K562 (cell line): ENCODE measurements at regions not wholly inside any gene's neighbourhood (a gene's known extent, or its start where the extent isn't known, plus 50 kb on each side); places are given as distances from the start of the nearest gene placed in this dataset.

ENCODE experiments used
- BHLHE40 ChIP-seq: IDR thresholded peaks from 2 replicates; pipeline ENCODE4 v1.6.1; 2011; ENCODE audit warnings: low read length, improper control_type of control experiment
- CEBPB ChIP-seq: fragments of 450-650 bp; IDR thresholded peaks from 2 replicates; pipeline ENCODE4 v1.6.1; 2016; ENCODE audit warnings: missing genetic modification characterization, missing compliant biosample characterization
- NR1H2 ChIP-seq: sonication (generic); formaldehyde crosslinking; IDR thresholded peaks from 2 replicates; pipeline ENCODE4 v1.4.0; 2020; ENCODE audit warnings: mild to moderate bottlenecking, missing genetic modification reagents
- SETDB1 ChIP-seq: IDR thresholded peaks from one replicate; pipeline ENCODE4 v1.6.1; 2012; ENCODE audit warnings: low read length, control low read depth, inconsistent platforms
- ZNF24 ChIP-seq: fragments of 450-650 bp; IDR thresholded peaks from 2 replicates; pipeline ENCODE4 v1.6.1; 2016
- TF ChIP-seq, protein P1 (sequence below): conservative IDR thresholded peaks from 2 replicates; pipeline ENCODE4 v1.6.1; 2011; ENCODE audit warnings: low read depth, mild to moderate bottlenecking, low read length; ENCODE audit not compliant: control insufficient read depth
- TF ChIP-seq, protein P2 (sequence below): sonication (generic); formaldehyde crosslinking; IDR thresholded peaks from 2 replicates; pipeline ENCODE4 v1.5.0; 2020; ENCODE audit warnings: missing genetic modification reagents

- TF ChIP-seq SETDB1, result no peak
- no peak for TF ChIP-seq ZNF24
- TF ChIP-seq, protein P1, sequence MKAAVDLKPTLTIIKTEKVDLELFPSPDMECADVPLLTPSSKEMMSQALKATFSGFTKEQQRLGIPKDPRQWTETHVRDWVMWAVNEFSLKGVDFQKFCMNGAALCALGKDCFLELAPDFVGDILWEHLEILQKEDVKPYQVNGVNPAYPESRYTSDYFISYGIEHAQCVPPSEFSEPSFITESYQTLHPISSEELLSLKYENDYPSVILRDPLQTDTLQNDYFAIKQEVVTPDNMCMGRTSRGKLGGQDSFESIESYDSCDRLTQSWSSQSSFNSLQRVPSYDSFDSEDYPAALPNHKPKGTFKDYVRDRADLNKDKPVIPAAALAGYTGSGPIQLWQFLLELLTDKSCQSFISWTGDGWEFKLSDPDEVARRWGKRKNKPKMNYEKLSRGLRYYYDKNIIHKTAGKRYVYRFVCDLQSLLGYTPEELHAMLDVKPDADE, result no peak
- TF ChIP-seq BHLHE40, result no peak
- TF ChIP-seq CEBPB (tag), result no peak
- no peak for TF ChIP-seq NR1H2 (CRISPR knock-in tag)
- TF ChIP-seq, protein P2, sequence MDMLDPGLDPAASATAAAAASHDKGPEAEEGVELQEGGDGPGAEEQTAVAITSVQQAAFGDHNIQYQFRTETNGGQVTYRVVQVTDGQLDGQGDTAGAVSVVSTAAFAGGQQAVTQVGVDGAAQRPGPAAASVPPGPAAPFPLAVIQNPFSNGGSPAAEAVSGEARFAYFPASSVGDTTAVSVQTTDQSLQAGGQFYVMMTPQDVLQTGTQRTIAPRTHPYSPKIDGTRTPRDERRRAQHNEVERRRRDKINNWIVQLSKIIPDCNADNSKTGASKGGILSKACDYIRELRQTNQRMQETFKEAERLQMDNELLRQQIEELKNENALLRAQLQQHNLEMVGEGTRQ (CRISPR knock-in tag), result no peak
Observed at GRCh38 chr3:72515941-72516340, 332.3 kb downstream of the SHQ1 start.
